Suppressor macrophage (primary cell): ENCODE measurements at regions not wholly inside any gene's neighbourhood (a gene's known extent, or its start where the extent isn't known, plus 50 kb on each side); places are given as distances from the start of the nearest gene placed in this dataset.
"Not testable (repeated sequence)": the region's sequence is repeated elsewhere in the genome, so short reads cannot be mapped to it uniquely, and the experiment has no call there.

Experiments
- DNase-seq, 4 experiments: peaks; one replicate each; pipeline ENCODE4 v3.0.0-alpha.2; 2020 to 2022

DNA sequence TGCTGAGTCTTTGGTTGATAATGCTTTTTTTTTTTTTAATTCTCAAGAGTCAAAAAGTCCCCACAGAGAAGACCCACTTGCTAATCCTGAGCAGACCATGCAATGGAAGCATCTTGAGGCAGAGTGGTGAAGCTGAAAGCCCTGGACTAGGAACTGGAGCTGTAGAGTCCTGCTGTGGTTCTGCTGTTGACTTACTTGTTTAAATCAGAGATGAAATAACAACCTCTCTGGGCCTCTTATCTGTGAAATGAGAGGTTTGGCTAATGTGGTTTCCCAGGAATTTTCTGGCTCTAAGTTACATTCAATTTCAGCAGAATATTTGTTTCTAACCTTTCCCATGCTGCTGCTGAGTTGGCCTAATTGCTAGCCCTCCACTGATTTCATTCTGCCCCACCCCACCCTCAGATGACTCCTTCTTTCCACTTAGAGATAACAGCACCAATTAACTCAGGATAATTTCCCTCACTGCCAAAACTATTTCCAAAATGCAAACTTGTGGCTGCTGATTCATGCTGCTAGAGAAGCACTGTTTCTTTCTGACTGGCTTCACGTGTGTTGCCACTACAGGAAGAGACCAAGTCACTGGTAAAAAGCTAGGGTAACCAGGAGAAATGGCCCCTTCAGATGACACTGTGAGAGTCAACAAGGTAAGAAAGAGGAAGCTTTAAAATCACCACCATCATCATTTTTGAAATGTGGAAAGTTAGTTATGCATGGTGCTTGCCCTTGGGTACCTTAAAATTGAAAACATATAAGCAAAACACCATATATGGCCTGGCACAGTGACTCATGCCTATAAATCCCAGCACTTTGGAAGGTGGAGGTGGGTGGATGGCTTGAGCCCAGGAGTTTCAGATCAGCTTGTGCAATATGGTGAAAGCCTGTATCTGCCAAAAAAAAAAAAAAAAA is 326.4 kb downstream of the DCHS2 start:
- DNase-seq, result no peak

DNA sequence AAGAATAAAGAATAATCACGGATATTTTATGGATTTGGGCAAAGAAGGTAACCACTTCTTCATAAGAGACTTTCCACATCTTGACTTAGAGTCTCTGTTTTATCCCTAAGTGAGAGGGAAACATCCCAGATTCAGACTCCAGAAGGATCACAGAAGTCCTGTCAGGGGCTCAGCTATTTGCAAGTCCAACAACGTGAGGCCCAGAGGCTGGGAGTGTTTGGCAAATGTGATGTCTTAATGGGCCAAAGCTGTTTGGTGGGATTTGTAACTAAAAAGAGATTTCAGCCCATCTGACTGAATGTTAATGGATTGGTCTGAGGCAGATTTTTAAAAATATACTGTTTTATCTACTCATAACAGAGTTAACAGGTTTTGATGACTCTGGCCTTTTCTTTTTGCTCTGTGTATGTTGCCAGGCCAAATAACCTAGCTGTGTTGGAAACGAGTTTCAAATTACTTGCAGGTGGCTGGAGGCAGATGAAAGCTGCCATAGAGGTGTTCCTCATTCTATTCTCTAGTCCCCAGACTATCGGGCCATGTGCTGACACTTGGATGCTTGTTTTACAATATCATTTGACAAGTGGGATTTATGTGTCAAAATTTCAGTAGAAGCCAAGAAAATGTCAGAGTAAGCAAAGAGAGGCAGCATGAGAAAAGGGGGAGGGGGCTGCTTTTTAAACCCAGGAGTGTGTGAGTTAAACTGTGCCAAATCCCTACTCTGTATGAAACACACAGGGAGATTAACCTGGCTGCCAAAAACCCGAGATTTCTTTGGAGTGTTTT is 330.9 kb downstream of the DCHS2 start:
- DNase-seq, result no peak

DNA sequence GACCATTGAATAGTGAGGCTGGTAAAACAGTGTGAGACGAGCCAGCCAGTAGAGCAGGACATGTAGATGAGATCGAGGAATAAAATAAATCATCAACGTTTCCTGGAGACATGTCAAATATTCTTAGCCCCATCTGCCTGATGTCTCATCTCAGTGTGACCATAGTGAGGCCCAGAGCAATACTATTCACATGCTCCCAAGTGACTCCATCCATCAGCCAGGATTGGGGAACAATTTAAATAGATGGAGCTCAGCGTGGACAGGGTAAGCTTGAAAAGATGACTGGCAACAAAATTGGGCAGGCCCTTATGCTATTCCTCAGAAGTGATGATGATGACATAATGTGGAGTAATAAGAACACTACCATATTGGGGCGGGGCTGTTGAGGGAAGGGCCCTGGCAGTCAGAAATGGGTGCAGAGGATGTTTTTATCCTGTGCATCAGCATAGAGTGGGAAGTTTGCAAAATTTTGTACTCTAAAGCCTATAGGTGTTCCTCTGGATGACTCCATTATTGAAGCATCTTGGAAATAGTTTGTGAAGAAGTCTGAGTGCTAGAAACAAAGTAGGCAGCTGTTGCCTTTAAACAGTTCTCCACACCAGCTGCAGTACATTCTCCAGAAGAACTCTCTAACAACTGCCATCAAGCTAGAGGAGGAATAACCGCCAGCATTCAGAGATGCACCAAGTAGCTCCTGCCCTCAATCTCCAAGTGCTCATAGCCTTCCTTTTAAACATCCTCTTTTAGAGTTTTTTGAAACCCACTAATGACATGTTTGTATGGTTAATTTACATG is 333.0 kb downstream of the DCHS2 start:
- DNase-seq, result no peak

DNA sequence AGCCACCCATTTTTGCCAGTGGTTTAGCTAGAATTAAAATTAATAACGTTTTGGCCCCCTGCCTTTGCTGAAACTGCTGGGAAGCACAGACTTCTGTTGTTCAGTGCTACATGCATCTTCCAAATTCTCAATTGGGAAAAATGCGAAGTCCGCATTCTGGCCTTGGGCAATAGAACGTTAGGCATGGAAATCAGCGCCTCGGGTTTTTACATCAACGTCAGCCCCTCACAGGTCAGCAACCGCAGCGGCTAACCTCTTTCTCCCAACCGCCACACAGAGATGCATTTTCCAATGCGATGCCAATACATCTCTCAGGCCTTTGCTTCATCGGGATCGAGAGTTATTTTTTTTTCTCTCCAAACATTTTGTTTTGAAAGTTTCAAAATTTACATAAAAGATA is 339.1 kb downstream of the DCHS2 start:
- DNase-seq, result no peak

DNA sequence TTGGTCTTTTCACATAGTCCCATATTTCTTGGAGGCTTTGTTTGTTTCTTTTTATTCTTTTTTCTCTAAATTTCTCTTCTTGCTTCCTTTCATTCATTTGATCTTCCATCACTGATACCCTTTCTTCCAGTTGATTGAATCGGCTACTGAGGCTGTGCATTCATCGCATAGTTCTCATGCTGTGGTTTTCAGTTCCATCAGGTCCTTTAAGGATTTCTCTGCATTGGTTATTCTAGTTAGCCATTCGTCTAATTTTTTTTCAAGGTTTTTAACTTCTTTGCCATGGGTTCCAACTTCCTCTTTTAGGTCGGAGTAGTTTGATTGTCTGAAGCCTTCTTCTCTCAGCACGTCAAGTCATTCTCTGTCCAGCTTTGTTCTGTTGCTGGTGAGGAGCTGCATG is 342.4 kb downstream of the DCHS2 start:
- DNase-seq, result not testable (repeated sequence)

DNA sequence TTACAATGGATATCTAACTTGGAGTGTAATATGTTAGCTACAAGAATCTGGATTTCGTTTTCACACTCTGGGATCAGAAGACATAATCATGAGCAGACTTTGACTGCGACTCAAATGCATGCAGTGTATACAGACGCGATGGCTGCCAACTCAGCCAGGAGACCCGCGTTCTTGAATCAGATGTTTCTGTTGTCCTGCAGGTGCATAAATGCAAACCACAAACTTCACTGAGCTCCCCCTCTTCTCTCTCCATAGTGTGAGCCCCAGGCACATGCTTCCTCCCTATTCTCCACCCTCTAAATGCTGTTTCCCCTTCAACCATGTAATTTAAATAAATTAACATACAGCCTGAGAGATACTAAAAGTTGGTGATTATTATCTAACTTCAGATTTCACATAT is 347.9 kb downstream of the DCHS2 start:
- DNase-seq, result no peak

DNA sequence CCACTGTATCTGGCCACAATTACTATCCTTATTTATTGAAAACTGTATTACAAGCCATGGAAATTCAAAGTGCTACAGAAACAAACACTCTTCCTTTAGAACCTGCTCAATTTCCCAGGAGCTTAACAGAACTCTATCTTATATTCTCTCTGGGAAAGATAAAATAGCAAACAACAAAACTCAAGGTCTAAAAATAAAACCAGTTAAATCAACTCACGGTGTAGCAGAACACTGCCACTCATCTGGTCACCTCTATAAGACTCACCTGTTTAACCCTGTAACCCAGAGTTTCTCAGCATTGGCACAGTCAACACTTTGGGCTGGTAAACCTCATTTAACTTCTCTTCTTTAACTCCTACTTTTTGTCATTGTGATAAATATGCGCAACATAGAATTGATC is 348.9 kb downstream of the DCHS2 start:
- no peak for DNase-seq

DNA sequence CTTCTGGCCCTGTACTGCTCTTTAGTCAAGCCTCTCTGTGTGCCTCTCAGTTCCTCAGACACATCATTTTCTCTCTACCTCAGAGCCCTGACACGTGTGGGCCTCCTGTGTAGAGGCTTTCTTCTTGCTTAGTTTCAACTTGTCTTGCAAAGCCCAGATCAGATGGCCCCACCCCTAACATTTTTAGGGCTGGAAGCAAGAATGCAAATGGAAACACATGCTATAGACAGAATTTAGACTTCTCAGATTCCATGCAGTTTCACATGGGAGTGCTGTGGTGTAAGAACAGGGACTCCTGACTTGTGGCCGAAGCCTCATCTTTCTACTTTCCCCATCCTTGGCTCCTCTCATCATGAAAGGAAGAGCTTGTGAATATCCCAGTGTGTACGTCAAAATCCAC is 350.7 kb downstream of the DCHS2 start:
- DNase-seq, result no peak

DNA sequence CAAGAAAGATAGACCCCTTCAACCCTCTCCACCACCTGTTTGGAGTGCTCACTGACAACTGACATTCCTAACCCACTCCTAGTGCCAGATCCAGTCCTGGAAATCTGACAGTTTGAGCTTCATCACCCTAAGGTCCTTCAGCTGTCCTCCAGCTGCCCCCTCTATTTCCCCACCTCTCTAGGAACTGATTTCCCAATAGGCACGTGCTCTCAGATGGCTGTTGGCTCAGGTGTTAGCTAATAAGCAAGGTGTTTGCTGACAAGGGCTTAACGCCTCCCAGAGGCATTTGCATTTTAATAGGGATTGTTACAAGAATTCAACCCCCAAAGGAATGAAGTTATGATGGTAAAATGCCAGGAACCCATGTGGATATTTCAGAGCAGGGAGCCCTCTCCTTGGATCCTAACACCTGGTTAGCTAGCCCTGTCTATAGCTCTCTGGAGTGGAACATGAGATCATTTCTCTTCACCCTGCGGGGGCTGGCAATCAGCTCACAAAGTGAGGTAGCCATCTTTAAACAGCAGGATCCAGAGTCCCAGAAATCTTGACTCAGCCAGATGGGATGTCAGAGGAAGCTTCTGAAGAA is 348.5 kb upstream of the SFRP2 start:
- no peak for DNase-seq

DNA sequence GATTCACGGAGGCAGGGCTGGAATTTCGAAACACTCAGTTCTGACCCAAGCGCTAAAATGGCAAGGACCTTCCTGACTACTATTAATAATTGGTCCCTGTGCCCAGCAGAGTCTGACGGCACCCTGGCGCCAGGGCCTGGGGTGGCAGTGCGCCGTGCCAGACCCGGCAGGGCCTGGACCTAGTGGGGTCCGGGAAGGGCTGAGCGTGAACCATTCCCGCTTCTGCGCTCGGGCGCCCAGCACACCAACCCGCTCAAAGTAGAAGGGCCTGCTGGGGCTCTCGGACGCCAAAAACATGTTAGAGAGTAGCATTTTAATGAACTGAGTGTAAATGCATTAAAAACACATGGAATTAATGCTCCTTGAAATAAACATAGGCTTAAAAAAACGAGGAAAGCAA is 346.7 kb upstream of the SFRP2 start:
- DNase-seq, result no peak

DNA sequence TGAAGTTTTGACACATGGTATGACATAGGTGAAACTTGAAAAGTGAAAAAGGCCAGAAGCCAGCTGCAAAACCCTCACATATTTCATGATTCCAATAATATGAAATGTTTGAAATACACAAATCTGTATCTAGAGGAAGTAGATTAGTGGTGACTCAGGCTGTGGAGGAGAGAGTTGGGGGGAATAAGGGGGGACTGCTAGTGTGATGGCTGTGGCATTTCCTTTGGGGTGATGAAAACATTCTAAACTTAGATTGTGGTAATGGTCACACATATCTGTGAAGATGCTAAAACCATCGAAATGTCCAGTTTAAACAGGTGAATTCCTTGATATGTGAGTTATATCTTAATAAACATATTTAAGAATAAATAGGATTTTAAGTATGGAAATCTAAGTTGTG is 343.5 kb upstream of the SFRP2 start:
- DNase-seq, result no peak

DNA sequence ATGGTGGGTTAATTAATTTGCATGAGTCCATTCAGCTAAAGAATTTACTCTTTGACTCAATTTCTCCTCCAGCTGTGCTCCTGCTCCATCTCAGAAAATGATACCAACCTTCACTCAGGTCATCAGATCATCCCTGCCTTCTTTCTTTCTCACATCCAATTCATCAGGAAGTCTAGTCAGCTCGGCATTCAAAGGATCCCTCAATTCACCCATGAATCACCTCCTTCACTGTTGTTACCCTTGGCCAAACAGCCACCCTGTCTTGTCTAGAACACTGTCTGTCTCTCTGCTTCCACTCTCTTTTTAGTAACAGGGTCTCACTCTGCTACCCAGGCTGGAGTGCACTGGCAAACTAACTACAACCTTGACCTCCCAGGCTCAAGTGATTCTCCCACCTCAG is 337.4 kb upstream of the SFRP2 start:
- DNase-seq, result no peak

DNA sequence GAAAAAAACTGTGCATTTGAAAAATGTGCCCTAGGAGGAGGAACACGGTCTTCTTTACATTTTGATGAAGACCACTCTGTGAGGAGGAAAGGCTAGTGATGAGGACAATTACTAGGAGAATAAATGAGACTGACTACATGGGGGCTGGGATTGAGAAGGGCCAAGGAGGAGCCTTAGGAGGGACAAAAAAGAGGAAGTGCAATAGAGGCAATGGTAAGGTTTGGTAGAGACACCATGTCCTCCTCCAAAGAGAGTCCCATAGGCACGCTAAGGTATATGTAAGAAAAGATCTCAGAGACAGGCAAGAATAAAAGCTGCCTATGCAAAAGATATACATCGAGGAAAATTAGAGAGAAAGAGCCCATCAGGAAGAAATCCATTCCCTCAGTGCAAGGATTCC is 336.5 kb upstream of the SFRP2 start:
- DNase-seq, result no peak

DNA sequence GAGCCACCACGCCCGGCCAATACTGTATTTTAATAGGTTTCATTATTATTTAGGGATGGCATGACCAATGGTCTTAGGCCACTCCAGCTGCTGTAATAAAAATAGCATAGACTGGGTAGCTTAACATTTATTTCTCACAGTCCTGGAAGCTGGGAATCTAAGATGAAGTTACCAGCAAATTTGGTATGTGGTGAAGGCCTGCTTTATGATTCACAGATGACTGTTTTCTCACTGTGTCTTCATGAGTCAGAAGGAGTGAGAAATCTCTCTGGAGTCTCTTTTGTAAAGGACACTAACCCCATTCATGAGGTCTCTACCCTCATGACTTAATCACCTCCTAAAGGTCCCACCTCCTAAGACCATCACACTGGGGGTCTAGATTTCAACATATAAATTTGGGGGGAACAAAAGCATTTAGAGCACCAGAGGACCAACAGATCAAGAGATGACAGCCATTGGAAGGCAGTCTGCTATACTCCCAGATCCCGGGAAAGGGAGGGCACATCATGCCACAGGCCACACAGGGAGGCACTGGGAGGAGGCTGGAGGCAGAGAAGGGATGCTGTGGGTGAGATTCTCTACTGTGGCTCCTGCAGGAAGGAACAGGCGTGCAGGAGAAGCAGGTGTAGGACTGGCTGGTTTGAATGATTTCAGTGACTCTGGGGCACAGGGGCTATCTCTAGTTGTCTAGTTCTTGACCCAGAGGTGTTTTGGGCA is 335.8 kb upstream of the SFRP2 start:
- DNase-seq, result no peak

DNA sequence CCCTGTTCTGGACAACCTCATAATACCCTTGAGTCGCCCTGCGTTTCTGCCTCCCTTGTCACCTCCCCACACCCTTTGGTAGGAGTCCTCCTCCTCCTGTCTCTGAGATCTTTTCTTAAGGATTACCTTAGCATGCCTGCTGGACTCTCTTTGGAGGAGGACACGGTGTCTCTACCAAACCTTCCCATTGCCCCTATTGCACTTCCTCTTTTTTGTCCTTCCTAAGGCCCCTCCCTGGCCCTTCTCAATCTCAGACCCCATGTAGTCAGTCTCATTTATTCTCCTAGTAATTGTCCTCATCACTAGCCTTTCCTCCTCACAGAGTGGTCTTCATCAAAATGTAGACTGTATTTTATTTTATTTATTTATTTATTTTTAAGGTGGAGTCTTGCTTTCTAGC is 335.0 kb upstream of the SFRP2 start:
- DNase-seq, result no peak

DNA sequence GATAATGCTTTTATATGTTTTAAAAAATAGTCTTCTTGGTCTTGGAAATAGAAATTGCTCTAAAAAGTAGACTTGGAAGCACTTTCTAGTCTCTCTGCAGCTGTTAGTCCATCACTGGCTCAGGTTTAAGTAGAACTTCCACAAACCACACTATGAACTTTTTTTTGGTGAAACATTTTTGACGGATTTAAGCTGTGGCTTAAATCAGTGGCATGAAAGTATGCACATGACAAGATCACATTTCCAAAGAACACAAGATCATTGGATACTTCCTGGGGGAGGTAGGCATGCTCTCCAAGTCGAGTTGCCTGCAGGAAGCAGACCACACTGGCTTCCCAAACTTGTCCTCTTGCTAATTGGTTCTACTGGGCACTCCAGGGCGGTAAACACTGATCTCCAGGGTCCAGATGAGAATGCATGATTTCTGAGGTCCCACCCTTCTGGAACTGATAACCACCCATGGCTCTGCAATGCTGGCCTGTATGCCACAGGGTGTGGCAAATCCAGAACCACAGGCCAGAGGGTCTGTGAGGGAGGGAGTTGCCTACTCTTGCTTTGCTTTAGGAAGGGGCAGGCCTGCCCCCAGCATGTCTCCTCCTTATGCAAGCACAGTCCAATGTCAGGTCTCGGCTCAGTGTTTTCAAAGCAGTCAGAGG is 331.9 kb upstream of the SFRP2 start:
- no peak for DNase-seq

DNA sequence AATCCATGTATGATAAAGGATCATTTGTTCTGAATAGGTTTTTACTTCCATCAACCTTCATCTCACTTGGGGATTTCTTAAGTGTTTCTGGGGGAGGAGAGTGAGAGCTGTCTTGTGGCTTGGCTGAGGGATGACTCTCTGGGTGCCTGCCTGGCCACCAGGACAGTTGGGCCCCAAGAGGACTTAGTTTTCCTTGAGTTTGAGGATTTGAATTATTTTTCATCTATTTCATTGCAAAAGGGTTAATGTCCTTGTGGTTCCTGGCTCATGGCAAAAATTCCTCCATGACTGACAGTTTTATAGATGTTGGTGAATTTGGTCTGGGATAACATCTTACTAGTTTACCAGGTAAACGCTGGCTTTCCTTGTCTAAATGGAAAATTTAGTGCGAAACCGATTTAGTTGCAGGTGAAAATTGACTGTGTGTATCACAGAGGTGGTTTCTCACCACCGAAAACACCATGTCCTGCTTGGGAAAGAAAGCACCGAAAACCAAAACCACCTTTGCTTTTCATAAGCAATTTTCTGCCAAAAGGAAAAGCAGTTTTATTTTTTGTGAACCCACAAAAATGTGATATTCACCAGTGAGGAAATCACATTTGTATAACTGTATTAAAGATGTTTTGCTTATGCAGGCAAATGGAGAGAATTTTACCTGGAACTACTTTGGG is 331.3 kb upstream of the SFRP2 start:
- no peak for DNase-seq

DNA sequence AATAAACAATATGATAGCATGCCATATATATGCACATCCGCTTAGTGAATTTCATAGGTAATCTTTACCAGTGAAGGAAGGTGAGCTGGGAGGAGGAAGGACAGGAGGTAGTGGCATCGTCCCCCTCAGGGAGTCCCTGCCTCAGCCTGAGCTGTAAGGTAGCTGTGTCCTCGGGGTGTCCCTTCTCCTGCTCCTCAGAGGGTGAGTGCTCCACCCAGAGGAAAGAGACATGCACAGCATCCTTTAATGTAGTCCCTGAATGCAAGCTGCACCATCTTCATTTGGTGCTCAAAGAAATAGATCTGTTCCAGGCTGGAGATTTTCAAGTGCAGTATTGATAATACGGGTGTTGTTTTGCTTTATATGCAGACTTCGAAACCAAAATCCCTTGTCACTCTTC is 330.4 kb upstream of the SFRP2 start:
- DNase-seq, result no peak

DNA sequence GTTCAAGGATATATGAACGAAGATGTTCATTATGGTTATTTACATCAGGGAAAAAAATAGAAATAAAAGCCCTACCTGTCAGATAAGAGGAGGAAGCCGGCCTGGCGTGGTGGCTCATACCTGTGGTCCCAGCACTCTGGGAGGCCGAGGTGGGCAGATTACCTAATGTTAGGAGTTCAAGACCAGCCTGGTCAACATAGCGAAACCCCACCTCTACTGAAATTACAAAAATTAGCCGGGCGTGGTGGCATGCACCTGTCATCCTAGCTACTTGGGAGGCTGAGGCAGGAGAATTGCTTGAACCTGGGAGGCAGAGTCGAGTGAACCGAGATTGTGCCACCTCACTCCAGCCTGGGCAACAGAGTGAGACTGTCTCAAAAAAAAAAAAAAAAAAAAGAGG is 328.8 kb upstream of the SFRP2 start:
- DNase-seq, result not testable (repeated sequence)

DNA sequence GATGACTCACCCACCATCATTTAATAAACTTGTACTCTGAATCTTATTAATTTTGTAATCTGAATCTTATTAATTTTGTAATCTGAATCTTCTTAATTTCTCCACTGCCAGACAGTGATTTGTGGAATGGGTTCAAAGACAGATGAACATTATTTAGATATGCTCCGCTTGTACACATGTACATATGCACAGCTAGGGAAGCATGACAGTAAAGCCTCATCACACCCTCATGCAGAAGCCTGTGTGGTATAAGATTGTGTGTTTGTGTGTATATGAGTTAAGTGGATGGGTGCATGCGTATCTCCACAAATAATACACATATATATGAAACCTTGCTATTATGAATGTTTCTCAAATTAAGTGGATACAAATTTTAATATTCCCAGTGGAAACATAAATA is 318.5 kb upstream of the SFRP2 start:
- DNase-seq, result no peak

DNA sequence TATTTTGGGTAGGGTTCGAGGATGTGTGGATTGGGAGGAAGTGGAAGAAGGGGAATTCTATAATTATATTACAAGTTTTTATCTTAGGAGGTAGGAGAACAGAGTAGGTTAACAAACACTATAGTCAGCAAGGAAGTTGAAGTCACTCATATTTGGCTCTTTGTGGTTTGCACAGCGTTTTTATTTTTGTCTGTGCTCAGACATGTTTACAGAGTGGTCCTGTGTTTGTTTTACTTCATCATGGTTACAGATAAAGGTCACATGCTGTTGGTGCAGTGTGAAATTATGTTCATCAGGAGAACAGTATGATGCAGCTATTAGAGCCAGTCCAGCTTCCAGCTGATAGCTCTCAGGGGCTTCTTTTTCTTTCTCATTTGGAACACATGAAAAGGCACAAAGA is 299.9 kb upstream of the SFRP2 start:
- DNase-seq, result no peak
